Keratinocyte (primary cell): ENCODE measurements at regions not wholly inside any gene's neighbourhood (a gene's known extent, or its start where the extent isn't known, plus 50 kb on each side); places are given as distances from the start of the nearest gene placed in this dataset.

ENCODE experiments used
- DNase-seq: peaks from one replicate; pipeline ENCODE4 v3.0.0-alpha.2; 2011; ENCODE audit warnings: low read depth, missing footprints, low spot score
- FAIRE-seq: peaks from 2 replicates; lab custom pipeline; 2011; peaks lifted over from hg19 to GRCh38; lab: Jason Lieb, UNC
- H2AFZ ChIP-seq: 2 replicates; pipeline ENCODE4 v1.6.0; 2012; ENCODE audit warnings: low read length, control low read depth, inconsistent platforms; ENCODE audit not compliant: control insufficient read depth
- H3K27ac ChIP-seq: 2 replicates; pipeline ENCODE4 v1.5.1; 2011; ENCODE audit warnings: low read length; ENCODE audit not compliant: control insufficient read depth, insufficient read depth
- H3K27me3 ChIP-seq: 3 replicates; pipeline ENCODE4 v1.6.0; 2011; ENCODE audit warnings: low read length; ENCODE audit not compliant: control insufficient read depth, insufficient read depth; ENCODE audit errors: extremely low read depth
- H3K36me3 ChIP-seq, 2 experiments: 2 replicates in 1 of 2; 3 replicates in 1 of 2; pipeline ENCODE4 v1.5.1; 2011; ENCODE audit warnings: low read length in 2 of 2, mild to moderate bottlenecking in 1 of 2; ENCODE audit not compliant: control insufficient read depth in 2 of 2, insufficient read depth in 2 of 2; ENCODE audit errors: extremely low read depth in 1 of 2
- H3K4me1 ChIP-seq: 3 replicates; pipeline ENCODE4 v1.5.1; 2011; ENCODE audit warnings: low read length; ENCODE audit not compliant: control insufficient read depth, insufficient read depth; ENCODE audit errors: extremely low read depth
- H3K4me2 ChIP-seq: 3 replicates; pipeline ENCODE4 v1.6.0; 2011; ENCODE audit warnings: low read depth, low read length; ENCODE audit not compliant: control insufficient read depth, insufficient read depth; ENCODE audit errors: extremely low read depth
- H3K4me3 ChIP-seq, 3 experiments: fragments of 200-600 bp in 1 of 3; sonication (generic) in 1 of 3; 2 replicates in 2 of 3; 3 replicates in 1 of 3; pipeline ENCODE4 v1.5.1; 2011 to 2016; ENCODE audit warnings: low read length in 3 of 3, mild to moderate bottlenecking in 3 of 3, control low read depth in 2 of 3, inconsistent platforms in 1 of 3, low read depth in 1 of 3, mixed read lengths in 1 of 3, mixed run types in 1 of 3, moderate library complexity in 1 of 3; ENCODE audit not compliant: control insufficient read depth in 2 of 3, insufficient read depth in 2 of 3; ENCODE audit errors: extremely low read depth in 1 of 3
- H3K79me2 ChIP-seq: 2 replicates; pipeline ENCODE4 v1.6.0; 2012; ENCODE audit warnings: low read length; ENCODE audit not compliant: control insufficient read depth, insufficient read depth
- H3K9ac ChIP-seq: 3 replicates; pipeline ENCODE4 v1.6.0; 2011; ENCODE audit warnings: low read length; ENCODE audit not compliant: control insufficient read depth, insufficient read depth; ENCODE audit errors: extremely low read depth
- H3K9me1 ChIP-seq: 3 replicates; pipeline ENCODE4 v1.6.0; 2011; ENCODE audit warnings: low read length; ENCODE audit not compliant: control insufficient read depth, insufficient read depth; ENCODE audit errors: extremely low read depth
- H3K9me3 ChIP-seq: 2 replicates; pipeline ENCODE4 v1.5.1; 2012; ENCODE audit warnings: low read depth, low read length; ENCODE audit not compliant: control insufficient read depth
- H4K20me1 ChIP-seq: 3 replicates; pipeline ENCODE4 v1.6.0; 2011; ENCODE audit warnings: low read length; ENCODE audit not compliant: control insufficient read depth, insufficient read depth; ENCODE audit errors: extremely low read depth
- EZH2 ChIP-seq: IDR thresholded peaks from one replicate; pipeline ENCODE4 v1.6.1; 2012; ENCODE audit warnings: inconsistent platforms, mild to moderate bottlenecking, low read length, moderate library complexity
- dilution Hi-C: fragments of 300-500 bp; cut with MboI; formaldehyde crosslinking; loops from one replicate; pipeline ENCODE4 v1.7.0; 2020; ENCODE audit warnings: low sequenced_read_pairs; ENCODE audit not compliant: extremely low pct_ligation_motif_present
- TF ChIP-seq, protein P1 (sequence below), 3 experiments: IDR thresholded peaks in 1 of 3; conservative IDR thresholded peaks in 1 of 3; optimal IDR thresholded peaks in 1 of 3; 2 replicates in 2 of 3; 3 replicates in 1 of 3; pipeline versions ENCODE3 to v1.5.1; 2011; ENCODE audit warnings: low read length in 3 of 3, mild to moderate bottlenecking in 3 of 3, moderate library complexity in 2 of 3, control low read depth in 1 of 3, inconsistent platforms in 1 of 3; ENCODE audit not compliant: insufficient read depth in 2 of 3; ENCODE audit errors: extremely low read depth in 1 of 3

DNA sequence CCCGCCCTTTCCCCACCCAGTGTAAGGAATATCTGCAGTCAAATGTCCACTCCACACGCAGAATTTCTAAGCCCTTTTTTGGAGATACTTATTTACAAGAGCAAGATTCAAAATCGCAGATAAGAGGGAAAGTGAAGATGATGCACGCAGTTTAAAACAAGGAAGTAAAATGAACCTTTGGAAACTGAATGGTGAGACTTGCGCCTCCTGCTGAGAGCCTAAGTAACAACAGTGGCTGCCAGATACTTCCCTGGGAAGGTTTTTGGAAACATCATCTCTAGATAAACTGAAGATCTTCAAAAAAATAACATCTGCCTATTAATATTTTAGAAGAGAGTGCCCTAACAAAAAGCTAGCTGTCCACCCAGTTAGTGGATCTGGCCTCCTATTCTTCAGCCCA is 963.1 kb upstream of the FAT3 start:
- dilution Hi-C loops = no loop called here
- no peak for FAIRE-seq

DNA sequence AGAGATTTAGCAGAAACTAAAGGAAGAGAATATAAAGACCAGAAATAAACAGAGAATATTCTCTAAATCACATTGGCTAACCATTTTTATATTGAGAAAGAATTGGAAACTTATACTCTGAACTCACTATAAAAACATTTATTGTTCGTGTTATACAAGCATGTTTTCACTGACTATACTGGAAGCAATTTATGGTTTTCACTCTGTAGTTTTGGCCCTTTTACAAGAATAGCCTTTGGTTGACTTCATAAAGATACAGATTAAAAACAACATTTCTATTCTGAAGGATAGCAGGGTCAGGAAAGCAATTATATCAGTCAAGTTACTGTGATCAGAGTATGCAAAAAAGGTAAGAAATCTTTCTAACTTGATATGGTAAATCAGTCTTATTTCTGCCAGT is 965.7 kb upstream of the FAT3 start:
- H3K27me3 ChIP-seq = no peaks in the 10 kb centered on the region
- DNase-seq = no peak
- H3K36me3 ChIP-seq = no peaks in the 10 kb centered on the region
- H3K4me2 ChIP-seq = no peak overlapping the region
- TF ChIP-seq, protein P1, sequence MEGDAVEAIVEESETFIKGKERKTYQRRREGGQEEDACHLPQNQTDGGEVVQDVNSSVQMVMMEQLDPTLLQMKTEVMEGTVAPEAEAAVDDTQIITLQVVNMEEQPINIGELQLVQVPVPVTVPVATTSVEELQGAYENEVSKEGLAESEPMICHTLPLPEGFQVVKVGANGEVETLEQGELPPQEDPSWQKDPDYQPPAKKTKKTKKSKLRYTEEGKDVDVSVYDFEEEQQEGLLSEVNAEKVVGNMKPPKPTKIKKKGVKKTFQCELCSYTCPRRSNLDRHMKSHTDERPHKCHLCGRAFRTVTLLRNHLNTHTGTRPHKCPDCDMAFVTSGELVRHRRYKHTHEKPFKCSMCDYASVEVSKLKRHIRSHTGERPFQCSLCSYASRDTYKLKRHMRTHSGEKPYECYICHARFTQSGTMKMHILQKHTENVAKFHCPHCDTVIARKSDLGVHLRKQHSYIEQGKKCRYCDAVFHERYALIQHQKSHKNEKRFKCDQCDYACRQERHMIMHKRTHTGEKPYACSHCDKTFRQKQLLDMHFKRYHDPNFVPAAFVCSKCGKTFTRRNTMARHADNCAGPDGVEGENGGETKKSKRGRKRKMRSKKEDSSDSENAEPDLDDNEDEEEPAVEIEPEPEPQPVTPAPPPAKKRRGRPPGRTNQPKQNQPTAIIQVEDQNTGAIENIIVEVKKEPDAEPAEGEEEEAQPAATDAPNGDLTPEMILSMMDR (optimal IDR thresholded peaks at IDR 0.05 in 1 of 3, IDR thresholded peaks at IDR 0.05 in 1 of 3, conservative IDR thresholded peaks at IDR 0.05 in 1 of 3; ENCODE audit: extremely low read depth in 1 of 3, insufficient read depth in 2 of 3, low read length in 3 of 3) = no peak
- no peak for TF ChIP-seq EZH2
- H3K27ac ChIP-seq = no peak overlapping the region
- no peaks in the 10 kb centered on the region for H3K9me3 ChIP-seq
- no peaks in the 10 kb centered on the region for H3K4me1 ChIP-seq
- no peak overlapping the region for H3K9ac ChIP-seq
- FAIRE-seq = no peak
- dilution Hi-C loops = no loop called here
- no peaks in the 10 kb centered on the region for H4K20me1 ChIP-seq
- H3K79me2 ChIP-seq = no peaks in the 10 kb centered on the region
- no peaks in the 10 kb centered on the region for H3K9me1 ChIP-seq
- H3K4me3 ChIP-seq = no peak overlapping the region
- H2AFZ ChIP-seq = no peak overlapping the region

More for the DNA sequence above, 963.1 kb upstream of the FAT3 start:
- H3K9ac ChIP-seq = no peak overlapping the region
- H3K36me3 ChIP-seq = no peaks in the 10 kb centered on the region
- no peak overlapping the region for H3K4me3 ChIP-seq
- H3K9me3 ChIP-seq = no peaks in the 10 kb centered on the region
- no peak overlapping the region for H2AFZ ChIP-seq
- H4K20me1 ChIP-seq = no peaks in the 10 kb centered on the region
- no peak for TF ChIP-seq EZH2
- TF ChIP-seq, protein P1 (optimal IDR thresholded peaks at IDR 0.05 in 1 of 3, IDR thresholded peaks at IDR 0.05 in 1 of 3, conservative IDR thresholded peaks at IDR 0.05 in 1 of 3; ENCODE audit: extremely low read depth in 1 of 3, insufficient read depth in 2 of 3, low read length in 3 of 3) = peak in 1 of 3 experiments; percentile 4
- no peak overlapping the region for H3K4me2 ChIP-seq
- no peaks in the 10 kb centered on the region for H3K4me1 ChIP-seq
- no peak overlapping the region for H3K27ac ChIP-seq
- no peaks in the 10 kb centered on the region for H3K27me3 ChIP-seq
- H3K9me1 ChIP-seq = no peaks in the 10 kb centered on the region
- H3K79me2 ChIP-seq = no peaks in the 10 kb centered on the region
- DNase-seq = no peak
